HFF-Myc (cell line): ENCODE measurements at regions not wholly inside any gene's neighbourhood (a gene's known extent, or its start where the extent isn't known, plus 50 kb on each side); places are given as distances from the start of the nearest gene placed in this dataset.
"Not testable (repeated sequence)": the region's sequence is repeated elsewhere in the genome, so short reads cannot be mapped to it uniquely, and the experiment has no call there.

ENCODE experiments used
- DNase-seq: peaks from one replicate; pipeline ENCODE4 v3.0.0-alpha.2; 2011; ENCODE audit warnings: low read depth; ENCODE audit errors: extremely low read depth
- H3K4me3 ChIP-seq: replicated peaks from 2 replicates; pipeline ENCODE4 v1.5.1; 2011; ENCODE audit warnings: low read depth, mild to moderate bottlenecking, control low read depth, low read length
- CTCF ChIP-seq: IDR thresholded peaks from 2 replicates; pipeline ENCODE4 v1.5.1; 2012; ENCODE audit warnings: mild to moderate bottlenecking, low read depth, low read length, control low read depth; ENCODE audit errors: missing control alignments

DNA sequence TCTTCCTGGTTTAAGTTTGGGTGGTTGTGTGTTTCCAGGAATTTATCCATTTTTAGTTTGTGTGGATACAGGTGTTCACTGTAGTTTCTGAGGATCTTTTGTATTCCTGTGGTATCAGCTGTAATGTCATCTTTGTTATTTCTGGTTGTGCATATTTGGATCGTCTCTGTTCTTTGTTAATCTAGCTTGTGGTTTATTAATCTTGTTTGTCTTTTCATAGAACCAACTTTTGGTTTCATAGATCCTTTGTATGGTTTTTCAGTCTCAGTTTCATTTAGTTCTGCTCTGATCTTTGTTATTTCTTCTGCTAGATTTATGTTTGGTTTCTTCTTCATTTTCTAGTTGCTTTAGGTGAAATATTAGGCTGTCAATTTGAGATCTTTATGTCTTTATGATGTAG is 202.4 kb upstream of the ZSWIM2 start:
- no peak for DNase-seq
- no peak overlapping the region for H3K4me3 ChIP-seq
- TF ChIP-seq CTCF = no peak

- H3K4me3 ChIP-seq = no peak overlapping the region
- no peak for DNase-seq
- no peak for TF ChIP-seq CTCF
Observed at GRCh38 chr2:187050409-187050998, 201.5 kb upstream of the ZSWIM2 start.

DNA sequence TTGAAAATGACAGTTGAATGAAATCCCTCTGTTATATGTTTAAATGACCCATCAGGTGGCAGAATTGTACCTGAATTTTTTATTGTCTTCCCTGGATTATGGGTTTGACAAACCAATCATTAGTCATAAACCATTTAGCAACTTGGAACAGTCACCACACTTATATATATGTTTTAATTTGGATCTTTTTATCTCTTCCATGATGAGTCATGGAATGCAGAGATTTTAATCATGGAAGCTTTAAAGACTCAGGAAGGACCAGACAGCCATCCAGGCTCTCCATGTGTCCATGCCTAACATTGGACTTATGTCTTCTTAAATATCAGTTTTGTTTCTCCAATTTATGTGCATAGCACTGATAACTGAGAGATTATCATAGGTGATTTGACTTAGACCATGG is 188.3 kb upstream of the ZSWIM2 start:
- TF ChIP-seq CTCF = no peak
- no peak for DNase-seq

GRCh38 chr2:187034434-187034833 is 185.5 kb upstream of the ZSWIM2 start:
- no peak for TF ChIP-seq CTCF
- DNase-seq = no peak
- H3K4me3 ChIP-seq = no peak overlapping the region

More for the DNA sequence above, 188.3 kb upstream of the ZSWIM2 start:
- no peak overlapping the region for H3K4me3 ChIP-seq

- TF ChIP-seq CTCF = no peak
- no peak for DNase-seq
- no peak overlapping the region for H3K4me3 ChIP-seq
Observed at GRCh38 chr2:187024739-187025138, 175.8 kb upstream of the ZSWIM2 start.

DNA sequence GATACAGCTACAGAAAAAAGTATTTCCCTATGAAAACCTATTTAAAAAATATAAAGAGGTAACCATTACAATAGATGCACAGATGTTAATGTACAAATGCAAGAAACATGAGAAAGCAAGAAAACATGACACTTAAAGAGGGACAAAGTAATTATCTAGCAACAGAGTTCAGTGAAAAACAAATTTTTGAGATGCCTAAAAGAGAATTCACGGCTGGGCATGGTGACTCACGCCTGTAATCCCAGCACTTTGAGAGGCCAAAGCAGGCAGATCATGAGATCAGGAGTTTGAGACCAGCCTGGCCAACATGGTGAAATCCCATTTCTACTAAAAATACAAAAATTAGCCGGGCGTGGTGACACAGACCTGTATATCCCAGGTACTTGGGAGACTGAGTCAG is 175.0 kb upstream of the ZSWIM2 start:
- not testable (repeated sequence) for H3K4me3 ChIP-seq, DNase-seq

DNA sequence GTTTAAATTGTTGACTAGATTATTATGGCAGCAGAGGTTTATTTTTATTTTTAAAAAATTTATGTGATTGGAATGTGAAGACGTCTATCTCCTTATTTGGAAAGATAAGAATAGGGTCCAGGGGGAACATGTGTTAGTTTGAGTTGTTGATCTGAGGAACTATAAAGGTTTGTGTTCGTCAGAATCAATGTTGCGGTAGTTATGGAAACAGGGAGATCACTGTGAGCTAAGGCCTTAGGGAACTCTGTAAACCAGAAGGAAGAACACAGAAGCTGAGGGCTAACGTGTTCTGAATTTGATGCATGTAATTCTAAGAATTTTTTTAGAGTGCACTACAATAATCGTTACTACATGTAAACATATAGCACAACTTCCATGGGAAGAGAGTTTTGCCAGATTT is 168.5 kb upstream of the ZSWIM2 start:
- no peak overlapping the region for H3K4me3 ChIP-seq
- TF ChIP-seq CTCF = no peak
- DNase-seq = no peak
